ENCODE measurements at regions not wholly inside any gene's neighbourhood (a gene's known extent, or its start where the extent isn't known, plus 50 kb on each side); places are given as distances from the start of the nearest gene placed in this dataset.

DNA sequence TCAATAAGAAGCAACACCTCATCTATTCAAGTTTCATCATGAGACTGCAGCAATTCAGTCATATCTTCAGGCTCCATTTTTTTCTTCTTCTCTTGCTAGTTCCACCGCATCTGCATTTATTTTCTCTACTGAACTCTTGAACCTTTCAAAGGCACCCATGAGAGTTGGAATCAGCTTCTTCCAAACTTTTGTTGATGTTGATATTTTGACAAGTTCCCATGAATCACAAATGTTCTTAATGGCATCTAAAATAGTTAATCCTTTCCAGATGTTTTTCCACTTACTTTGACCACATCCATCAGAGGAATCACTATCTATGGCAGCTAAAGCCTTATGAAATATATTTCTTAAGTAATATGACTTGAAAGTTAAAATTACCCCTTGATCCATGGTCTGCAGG lies 434.3 kb downstream of the GPATCH2 start:
- DNase-seq: peak; percentile 48

DNA sequence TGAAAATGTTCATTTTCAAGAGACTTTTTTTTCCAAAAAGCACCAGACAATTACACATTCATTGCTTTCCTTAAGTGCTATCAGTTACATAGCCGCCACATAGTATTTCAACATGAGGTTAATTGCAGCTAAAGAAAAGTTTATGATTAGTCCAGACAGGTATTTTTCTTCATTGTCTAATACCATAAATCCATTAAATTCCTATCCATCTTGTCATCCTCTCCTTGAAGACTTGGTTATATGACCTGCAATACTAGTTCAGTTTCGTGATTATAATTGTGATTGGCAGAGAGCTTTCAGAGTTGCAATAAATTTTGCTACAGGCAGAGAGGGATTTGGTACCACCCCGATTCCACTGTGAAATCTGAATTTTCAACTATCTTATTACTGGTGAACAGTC lies 437.7 kb downstream of the GPATCH2 start:
- no peak for DNase-seq

DNA sequence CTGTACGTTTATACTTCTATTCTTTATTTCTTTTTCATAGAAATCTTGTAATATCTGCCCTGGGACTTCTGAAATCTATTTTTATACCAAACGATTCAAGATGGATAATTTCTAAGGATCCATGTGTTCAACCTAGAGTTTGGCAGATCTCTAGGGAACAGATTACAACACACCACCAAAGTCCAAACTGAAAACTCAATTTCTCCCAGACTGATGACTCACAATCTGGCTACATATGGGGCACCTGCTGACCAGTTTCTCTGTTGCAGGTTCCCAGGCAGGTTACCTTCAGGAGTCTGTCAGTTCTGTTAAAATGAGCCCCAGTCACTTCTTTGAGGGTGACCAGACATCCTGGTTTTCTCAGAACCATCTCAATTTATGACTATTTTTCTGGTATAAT lies 439.4 kb downstream of the GPATCH2 start:
- peak; percentile 26 for DNase-seq

DNA sequence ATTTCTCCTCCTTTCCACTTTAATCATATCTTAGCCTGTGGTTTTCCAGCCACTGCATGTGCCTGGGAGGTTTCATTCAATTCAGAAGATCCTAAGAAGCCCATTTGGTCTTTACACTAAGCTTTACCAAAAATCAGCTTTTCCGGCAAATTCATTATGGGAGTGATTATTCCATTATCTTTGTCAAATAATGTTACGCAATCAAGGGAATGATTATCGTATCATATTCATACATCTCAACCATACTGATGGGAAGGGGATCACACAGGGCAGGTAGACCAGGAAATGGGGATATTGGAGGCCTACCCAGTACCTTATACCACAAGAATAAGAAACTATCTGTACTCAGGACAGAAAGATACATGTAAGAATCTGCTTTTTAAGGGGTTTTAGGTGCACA lies 440.5 kb downstream of the GPATCH2 start:
- no peak for DNase-seq

DNA sequence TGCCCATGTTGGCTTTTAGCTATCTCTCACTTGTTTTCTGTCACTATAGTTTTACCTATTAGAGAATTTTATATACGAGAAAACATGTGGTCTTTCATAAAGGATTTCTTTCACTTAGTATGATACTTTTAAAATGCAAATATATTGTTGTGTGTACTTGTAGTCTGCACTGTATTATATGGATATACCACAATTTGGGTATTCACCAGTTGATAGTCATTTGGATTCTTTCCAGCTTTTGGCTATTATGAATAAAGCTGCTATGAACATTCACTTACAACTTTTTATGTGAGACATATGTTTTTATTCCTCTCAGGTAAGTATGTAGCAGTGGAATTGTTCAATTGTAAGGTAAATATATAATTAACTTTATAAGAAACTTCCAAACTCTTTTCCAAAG lies 441.5 kb downstream of the GPATCH2 start:
- DNase-seq: no peak

DNA sequence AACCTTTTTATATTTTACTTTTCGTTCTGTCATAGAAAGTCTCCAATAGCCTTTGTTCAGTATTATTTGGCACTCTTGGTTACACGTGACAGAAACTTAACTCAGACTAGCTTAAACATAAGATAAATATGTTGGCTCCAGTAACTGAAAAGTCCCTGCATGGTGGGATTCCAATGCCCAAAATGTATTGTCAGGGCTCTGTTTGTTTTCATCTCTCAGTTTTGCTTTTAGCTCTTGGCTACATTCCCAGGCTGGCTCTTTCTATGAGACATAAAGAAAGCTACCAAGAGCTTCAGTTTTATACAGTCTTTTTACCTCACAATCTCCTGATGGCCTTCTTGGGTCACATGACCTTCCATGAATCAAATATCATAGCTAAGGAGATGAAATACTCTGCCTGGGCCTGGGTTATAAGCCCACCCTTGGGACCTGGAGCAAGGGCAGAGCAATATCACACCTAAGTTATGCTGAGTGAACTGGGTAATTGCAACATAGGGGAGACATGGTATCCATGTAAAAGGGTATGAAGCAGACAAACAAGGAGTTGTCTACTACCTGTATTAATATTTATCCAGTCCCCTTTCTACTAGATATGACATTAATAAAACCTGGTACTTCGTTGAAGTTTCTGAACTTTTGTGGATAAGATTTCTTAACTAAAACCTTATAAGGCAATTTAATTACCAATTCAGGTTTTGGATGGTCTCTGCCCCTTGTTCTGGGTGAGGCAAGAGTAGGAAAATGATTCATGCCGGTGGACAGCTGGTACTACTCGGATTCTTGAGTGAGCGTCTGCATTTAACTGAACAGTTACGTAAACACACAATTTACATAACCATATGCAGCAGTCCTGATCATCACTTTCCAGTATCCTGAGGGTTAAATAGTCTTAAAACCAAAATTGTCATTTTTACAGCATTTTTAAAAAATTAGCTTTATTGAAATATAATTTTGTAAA lies 442.3 kb downstream of the GPATCH2 start:
- peak; percentile 81 for DNase-seq

DNA sequence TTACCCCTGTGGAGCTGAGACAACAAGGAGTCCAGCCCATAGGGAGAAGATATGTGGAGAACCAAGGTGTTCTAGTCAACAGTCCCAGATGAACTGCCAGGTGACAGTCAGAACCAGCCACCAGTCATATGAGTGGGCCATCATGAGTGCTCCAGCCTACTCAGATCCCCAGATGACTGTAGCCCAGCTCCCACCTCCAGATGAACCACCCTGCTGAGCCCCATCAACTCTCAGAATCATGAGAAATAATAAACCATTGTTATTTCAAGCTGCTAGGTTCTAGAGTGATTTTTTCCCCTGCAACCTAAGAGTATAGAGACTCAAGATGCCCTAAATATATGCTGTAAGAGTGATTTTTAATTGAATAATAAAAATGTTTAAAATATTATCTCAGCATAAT lies 444.2 kb downstream of the GPATCH2 start:
- DNase-seq: no peak

DNA sequence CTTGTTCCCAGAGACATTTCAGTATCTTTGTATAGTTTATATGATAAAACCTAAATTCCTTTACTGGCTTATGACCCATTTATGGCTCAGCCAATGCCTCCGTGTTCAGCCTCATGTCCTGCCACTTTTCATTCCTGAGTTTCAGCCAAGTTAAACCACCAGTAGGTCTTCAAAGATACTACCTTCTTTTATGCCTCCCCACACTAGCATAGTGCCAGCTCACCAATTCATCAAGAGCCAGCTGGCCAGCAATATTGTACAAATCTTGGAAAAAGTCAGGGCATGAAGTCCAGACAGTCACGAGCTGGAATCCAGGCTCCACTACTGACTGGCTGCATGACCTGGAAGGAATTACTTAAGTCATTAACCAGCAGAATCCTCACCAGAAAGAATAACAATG lies 446.0 kb downstream of the GPATCH2 start:
- DNase-seq: no peak

DNA sequence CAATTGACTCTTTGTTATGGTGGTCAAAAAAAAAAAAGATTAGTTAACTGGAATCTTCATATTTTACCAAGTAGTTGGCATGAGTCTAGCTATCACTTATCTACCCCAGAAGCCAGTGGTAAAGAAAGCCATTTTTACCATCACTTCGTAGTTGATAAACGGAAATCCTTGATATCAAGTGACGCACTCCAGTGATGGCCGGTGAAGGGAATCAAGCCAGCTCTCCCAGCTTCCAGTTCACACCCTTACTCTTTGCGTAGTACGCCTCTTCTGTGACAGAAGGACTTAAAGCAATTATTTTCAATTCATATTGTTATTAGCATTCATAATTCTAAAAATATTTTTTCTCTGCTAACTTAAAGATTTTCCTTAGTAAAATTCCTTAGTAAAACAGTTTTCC lies 447.9 kb downstream of the GPATCH2 start:
- DNase-seq: no peak

DNA sequence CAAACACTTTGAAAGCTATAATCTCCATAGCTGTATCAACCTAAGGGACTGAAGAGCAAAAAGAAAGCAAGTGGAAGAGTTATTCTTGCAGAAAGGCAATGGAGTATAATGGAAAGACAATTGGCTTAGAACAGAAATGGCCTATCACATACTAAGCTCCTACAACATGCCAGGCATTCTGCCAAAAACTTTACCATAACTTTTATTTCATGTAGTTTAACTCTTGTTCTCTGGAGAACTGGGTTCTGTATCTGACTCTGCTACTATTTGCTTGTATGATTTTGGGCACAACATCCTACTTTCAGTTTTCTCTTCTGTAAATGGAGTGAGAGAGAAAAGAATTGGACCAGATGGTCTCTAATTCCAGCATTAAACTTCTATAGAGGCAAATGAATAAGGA lies 449.1 kb downstream of the GPATCH2 start:
- no peak for DNase-seq

DNA sequence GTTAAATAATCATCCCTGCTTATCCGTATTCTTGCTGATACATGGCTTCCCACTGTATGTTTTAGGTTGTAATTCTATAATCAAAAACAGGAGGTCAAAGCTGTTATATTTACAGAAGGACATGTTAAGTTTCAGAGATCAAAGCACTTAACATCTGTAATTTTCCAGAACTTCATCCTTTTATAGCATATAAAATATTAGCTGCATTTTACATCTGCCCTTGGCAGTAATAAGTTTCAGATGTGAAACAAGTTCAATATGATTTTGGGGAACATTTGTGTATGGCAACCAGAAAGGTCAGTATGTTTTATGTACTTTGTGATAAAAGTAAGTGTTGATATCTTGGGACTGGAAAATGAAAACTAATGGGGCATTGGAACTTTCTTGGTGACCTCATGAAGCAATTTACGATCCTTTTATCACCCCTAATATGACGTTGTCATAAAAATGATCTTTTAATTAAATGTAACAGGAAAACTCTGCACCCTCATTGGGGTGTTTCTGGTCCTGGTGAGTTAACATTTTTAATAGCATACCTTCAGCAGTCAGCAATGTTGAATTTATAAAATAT lies 449.6 kb downstream of the GPATCH2 start:
- DNase-seq: no peak

DNA sequence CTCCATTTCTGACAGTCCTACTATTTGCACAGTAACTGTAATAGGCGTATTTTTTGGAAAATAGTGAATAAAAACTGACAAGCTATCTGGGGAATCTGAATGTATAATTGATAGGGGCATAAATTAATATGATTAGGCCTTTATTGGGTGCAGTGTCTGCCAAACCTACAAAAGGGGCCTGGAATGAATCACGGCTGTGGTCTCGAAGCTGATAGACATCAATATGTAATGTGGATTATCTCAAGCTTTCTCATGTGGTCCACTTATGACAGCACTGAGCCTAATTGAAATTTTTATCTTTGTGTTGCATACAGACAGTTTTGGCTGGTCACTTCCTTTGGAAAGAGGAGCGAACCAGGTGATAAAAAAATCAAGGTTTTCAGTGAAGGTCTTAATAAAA lies 450.4 kb downstream of the GPATCH2 start:
- DNase-seq: no peak

DNA sequence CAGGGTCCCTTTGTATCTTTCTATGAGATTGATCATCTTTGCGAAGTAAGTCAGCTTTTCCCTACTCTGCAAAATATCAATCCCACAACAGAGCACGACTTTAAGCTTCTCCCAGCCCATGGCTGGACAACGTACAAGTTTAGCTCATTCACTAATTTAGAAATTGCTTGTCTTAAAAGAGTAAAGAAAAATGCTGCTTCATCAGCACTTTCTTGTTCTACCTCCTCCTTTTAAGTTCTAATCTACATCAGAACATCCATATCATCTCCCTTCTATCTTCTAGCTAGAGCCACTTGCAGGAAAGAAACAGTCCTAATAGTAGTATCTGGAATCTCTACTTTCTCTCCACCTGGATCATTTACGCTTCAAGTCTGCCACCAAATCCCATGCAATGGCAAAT lies 441.2 kb upstream of the ESRRG start:
- no peak for DNase-seq

DNA sequence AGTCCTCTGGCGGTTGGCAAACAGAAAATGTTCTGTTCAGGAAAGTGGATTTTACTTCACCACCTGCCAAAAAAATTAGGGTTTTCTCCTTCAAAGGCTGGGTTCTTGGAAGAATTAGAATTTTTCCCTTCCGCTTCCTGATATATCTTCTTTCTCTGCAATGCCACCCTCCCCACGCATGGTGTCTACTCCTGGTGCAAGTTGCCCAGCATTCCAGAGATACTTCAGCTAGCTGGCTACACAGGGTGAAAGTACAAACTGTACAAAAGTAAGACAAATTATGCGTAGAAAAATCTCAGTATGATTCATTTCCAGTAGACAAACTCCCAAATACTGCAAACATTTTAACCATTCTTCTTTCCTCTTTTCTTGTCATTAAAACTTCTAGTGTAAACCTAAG lies 430.1 kb upstream of the ESRRG start:
- no peak for DNase-seq

DNA sequence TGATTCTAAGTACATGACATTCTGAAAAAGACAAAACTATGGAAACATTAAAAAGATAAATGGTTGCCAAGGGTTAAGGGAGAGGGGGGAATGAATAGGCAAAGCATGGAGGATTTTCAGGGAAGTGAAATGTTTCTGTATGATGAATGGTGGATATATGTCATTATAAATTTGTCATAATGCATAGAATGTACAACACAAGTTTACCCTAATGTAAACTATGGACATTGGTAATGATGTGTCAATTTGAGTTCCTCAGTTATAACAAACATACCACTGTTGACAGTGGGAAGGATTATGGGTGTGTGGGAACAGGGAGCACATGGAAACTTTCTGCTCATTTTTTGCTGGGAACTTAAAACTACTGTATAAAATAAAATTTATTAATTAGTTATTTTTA lies 427.1 kb upstream of the ESRRG start:
- DNase-seq: no peak

DNA sequence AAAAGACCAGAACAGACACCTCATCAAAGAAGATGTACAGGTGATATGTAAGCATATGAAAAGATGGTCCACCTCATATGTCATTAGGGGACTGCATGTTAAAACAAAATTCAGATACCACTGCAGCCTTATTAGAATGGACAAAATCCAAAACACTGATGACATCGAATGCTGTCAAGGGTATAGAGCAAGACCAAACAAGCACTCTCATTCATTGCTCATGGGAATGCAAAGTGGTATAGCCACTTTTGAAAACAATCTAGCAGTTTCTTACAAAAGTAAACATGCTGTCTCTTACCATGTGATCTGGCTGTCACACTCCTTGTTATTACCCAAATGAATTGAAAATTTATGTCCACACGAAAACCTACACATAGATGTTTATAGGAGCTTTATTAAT lies 426.6 kb upstream of the ESRRG start:
- no peak for DNase-seq

DNA sequence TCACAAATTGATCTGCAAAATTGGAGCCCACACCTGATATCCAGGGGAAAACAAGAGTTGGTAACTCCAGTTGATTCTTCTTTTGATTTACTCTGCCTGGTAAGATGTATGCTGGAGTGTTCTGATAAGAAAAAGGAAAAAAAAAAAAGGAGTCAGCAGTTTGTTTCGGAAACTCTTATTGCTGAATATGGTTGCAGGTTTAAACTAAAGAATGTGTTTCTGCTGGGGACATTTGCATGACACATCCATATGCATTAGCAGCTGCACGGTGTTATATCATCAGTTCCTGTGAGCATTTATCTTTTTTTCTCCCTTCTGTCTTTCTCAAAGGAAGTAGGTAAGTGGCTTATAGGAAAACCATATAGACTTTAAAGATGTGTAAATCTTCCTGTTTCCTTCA lies 418.5 kb upstream of the ESRRG start:
- DNase-seq: no peak

DNA sequence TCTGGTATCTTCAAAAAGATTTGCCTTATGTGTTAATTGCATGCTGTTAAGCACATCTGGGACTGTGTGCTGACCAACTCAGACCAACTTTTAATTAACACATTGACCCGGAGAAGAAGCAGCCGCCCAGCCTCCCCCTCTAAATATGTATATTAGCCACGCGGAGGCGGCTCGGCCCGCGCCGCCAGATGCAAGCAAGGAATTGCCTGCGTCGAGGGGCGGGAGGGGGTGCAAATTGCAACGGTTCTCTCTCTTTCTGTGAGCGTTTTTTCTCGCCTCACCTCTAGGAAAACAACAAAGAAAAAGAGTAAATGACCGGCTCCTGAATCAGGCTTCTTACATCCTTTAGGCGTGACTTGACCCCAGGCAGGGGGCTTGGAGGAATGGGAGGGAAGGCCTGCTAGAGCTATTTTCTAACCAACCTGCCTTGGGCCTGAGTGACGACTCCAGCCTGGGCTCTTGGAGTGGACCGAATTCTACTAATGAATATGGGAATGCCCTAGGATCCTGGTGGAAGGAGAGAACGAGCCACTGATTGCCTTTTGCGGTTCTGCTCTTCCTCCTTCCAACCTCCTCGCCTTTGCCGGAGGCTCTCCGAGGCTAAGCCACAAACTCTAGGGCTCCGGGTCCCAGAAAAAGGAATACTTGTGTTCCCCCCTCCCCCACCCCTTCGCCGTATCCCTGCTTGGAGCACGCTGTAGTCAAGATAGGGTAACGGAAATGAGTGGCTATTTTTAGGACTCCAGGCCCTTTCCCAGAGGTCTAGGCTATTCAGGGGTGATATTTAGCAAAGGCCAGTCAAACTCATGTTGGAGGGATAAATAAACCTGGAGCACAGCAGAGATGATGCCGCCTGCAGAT lies 417.0 kb upstream of the ESRRG start:
- no peak for DNase-seq

DNA sequence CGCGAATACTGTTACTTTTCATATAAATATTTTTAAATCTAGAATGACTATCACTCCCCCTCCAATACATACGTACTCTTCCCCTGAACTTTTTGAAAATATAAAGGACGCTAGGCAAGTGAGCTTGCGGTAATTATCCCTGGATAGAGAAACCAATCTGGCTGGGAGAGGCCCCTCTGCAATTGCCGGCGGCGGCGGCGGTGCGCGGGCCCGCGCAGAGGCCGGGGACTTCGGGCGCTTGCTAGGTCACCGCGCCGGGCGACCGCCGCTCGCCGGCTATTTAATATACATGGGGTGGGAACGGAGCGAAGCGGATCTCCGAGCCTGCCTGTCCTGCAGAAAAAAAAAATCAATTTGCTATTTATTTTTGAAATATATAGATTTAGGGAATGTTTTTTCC lies 416.3 kb upstream of the ESRRG start:
- no peak for DNase-seq

DNA sequence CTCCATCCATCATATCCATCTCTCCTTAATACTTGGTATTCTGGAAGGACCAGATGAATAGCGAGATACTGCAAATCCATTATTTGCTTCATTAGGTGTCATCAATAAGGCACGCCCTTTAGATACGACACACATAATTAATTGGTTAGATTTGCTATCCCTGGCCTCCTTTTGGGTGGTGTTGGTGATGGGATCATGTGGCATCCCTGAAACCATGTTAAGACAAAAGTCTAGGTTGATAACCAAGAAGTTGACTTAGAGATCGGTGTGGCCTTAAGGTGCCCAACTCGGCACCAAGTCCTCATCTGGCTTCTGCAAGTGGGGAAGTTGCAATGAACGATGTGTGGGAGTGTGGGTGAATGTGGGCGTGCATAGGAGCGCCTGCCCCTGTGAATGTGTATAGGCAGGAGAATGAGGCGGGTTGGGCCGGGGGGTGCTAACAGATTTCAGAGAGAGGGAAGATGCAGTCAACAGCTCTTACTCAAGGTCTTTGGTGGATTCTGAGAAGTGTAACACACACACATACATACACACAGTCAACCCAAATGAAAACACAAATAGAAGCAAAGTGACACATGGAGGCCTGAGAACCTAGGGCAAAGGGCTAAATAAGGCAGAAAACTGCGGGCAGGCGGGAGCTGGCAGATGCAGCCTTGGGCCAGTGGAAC lies 415.7 kb upstream of the ESRRG start:
- no peak for DNase-seq

DNA sequence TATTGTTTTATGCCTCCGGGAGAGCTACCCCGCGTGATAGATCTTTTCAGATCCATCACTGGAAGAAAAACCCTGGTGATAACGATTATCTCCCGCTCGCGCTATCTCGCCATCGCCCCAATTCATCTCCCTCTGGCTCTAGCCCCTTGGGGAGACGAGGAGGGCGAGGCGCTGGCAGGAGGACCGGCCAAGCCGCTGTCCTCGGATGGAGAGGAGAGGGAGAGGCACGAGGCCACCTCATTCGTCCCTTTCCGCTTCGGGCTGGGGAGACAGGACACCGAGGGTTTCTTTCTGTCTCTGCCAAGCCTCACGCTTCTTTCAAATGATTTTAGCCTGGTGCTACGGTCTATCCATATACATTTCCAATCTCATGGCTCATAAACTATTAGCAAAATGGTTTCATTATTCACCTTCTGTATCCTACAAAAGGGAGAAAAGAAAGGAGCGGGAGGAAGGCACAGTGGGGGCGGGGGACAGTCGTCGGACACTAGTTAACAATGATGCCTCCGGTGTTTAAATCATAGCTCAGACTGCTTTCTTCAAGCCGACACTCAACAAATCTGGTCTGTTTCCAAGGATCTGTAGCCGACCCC lies 415.0 kb upstream of the ESRRG start:
- DNase-seq: no peak

DNA sequence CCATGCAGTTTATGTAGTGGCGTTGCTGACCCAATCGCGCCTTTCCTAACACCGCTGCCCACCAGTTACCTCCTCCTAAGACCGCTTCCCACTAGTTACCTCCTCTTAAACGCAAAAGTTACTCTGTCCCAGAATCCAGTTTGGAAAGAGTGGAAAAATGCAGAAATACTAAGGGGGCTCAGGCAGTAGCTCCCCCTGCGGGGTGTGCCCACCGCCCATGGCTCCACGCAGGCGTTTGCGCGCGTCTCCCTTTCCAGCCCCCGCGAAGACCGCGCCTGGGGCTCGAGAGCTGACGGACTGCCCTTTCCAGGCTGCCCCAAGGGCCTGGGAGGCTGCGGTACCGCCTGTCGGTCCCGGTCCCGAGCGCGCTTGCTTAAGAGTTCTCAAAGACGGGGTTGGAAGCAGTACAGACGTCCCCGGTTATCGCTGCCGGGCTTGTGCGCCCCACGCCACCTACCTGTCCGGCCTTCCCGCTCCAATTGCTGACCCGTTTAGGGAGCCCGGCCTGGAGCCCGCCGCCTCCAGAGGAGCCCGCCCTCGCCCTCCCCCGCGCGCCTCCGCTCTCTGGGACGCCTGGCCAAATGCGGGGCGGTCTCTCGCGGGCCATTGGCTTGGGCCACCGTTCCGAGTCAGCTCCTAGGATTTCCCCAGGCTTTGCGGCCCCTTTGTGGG lies 414.1 kb upstream of the ESRRG start:
- no peak for DNase-seq
